Stomach (tissue), 4 donors: ENCODE measurements at regions not wholly inside any gene's neighbourhood (a gene's known extent, or its start where the extent isn't known, plus 50 kb on each side); places are given as distances from the start of the nearest gene placed in this dataset.

ENCODE experiments used
- CTCF ChIP-seq, 7 experiments: fragments of 450-650 bp in 4 of 7; fragments of 200-600 bp in 3 of 7; sonication (generic) in 3 of 7; IDR thresholded peaks; one replicate each; pipeline ENCODE4 v1.5.1; 2016 to 2019; ENCODE audit warnings: antibody characterized with exemption in 7 of 7, control low read depth in 2 of 7, mild to moderate bottlenecking in 1 of 7
- EP300 ChIP-seq: sonication (generic); formaldehyde crosslinking; IDR thresholded peaks from one replicate; pipeline ENCODE4 v1.6.1; 2017; ENCODE audit warnings: antibody characterized with exemption
- POLR2A ChIP-seq, 4 donors: fragments of 450-650 bp; IDR thresholded peaks; one replicate each; pipeline ENCODE4 v1.6.1; 2016; ENCODE audit warnings: antibody characterized with exemption in 4 of 4, control low read depth in 2 of 4, mild to moderate bottlenecking in 1 of 4, moderate library complexity in 1 of 4

- TF ChIP-seq CTCF (IDR thresholded peaks at IDR 0.05) (no peak), EP300 (no peak), POLR2A (IDR thresholded peaks at IDR 0.05) (no peak)
Measured at GRCh38 chr1:29388884-29389283, 152.6 kb downstream of the PTPRU start.
